IMR-90 (cell line): ENCODE measurements at regions not wholly inside any gene's neighbourhood (a gene's known extent, or its start where the extent isn't known, plus 50 kb on each side); places are given as distances from the start of the nearest gene placed in this dataset.

Experiments
- ATAC-seq: fragments of 200-7000 bp; cut with Tn5 transposase; 2 replicates; pipeline ENCODE4 v1.9.1; 2020; ENCODE audit warnings: low read depth, mild to moderate bottlenecking, moderate library complexity
- BruUV-seq: library from RNA; stranded (reverse); fragments of 400-500 nt; replicated peaks from 2 replicates; lab custom pipeline; 2021; lab: Mats Ljungman, UMichigan
- CTCF ChIA-PET: fragments of 300-600 bp; formaldehyde crosslinking; extraction: SDS; loops from one replicate; lab custom pipeline; 2021; ENCODE audit warnings: antibody characterized with exemption; lab: Yijun Ruan, JAX
- POLR2A ChIA-PET: fragments of 300-600 bp; sonication (Branson Sonifier 250); formaldehyde crosslinking; loops from one replicate; lab custom pipeline; 2022; ENCODE audit warnings: antibody characterized with exemption; ENCODE audit not compliant: unreplicated experiment; lab: Charles Lee
- DNase-seq: peaks from one replicate; pipeline ENCODE4 v3.0.0; 2013
- H2AFZ ChIP-seq: replicated peaks from 2 replicates; pipeline ENCODE3; 2013; ENCODE audit warnings: low read length, mild to moderate bottlenecking; ENCODE audit not compliant: poor library complexity
- H2AK5ac ChIP-seq: 2 replicates; pipeline ENCODE4 v1.6.1; 2013; ENCODE audit warnings: low read depth, low read length, inconsistent platforms
- H2AK9ac ChIP-seq: replicated peaks from 2 replicates; pipeline ENCODE3; 2013; ENCODE audit warnings: mild to moderate bottlenecking, low read depth, low read length, moderate library complexity; ENCODE audit not compliant: poor library complexity
- H2BK120ac ChIP-seq: 2 replicates; pipeline ENCODE4 v1.6.1; 2013; ENCODE audit warnings: low read depth, low read length, inconsistent platforms
- H2BK15ac ChIP-seq: 3 replicates; pipeline ENCODE4 v1.6.1; 2013; ENCODE audit warnings: low read depth, low read length, inconsistent platforms
- H2BK20ac ChIP-seq: 2 replicates; pipeline ENCODE4 v1.6.1; 2013; ENCODE audit warnings: low read depth, mild to moderate bottlenecking, inconsistent platforms, low read length, moderate library complexity
- H2BK5ac ChIP-seq: 2 replicates; pipeline ENCODE4 v1.6.1; 2013; ENCODE audit warnings: mild to moderate bottlenecking, low read depth, low read length, inconsistent platforms; ENCODE audit not compliant: poor library complexity, severe bottlenecking
- H3K14ac ChIP-seq: replicated peaks from 2 replicates; pipeline ENCODE4 v1.6.1; 2013; ENCODE audit warnings: low read depth, low read length, inconsistent platforms
- H3K18ac ChIP-seq: 2 replicates; pipeline ENCODE4 v1.6.1; 2013; ENCODE audit warnings: low read depth, low read length, control low read depth
- H3K23ac ChIP-seq: 2 replicates; pipeline ENCODE4 v1.6.1; 2013; ENCODE audit warnings: low read depth, low read length, inconsistent platforms
- H3K27ac ChIP-seq: 2 replicates; pipeline ENCODE4 v1.5.1; 2013; ENCODE audit warnings: mild to moderate bottlenecking, control low read depth, low read length; ENCODE audit not compliant: insufficient read depth
- H3K27me3 ChIP-seq: 2 replicates; pipeline ENCODE4 v1.6.1; 2013; ENCODE audit warnings: low read length; ENCODE audit not compliant: control insufficient read depth, insufficient read depth
- H3K36me3 ChIP-seq: 2 replicates; pipeline ENCODE4 v1.6.1; 2013; ENCODE audit warnings: low read length, mixed read lengths; ENCODE audit not compliant: control insufficient read depth, insufficient read depth
- H3K4ac ChIP-seq: 2 replicates; pipeline ENCODE4 v1.6.1; 2013; ENCODE audit warnings: low read depth, low read length, inconsistent platforms
- H3K4me1 ChIP-seq: 2 replicates; pipeline ENCODE4 v1.6.1; 2013; ENCODE audit warnings: low read length, mixed read lengths; ENCODE audit not compliant: control insufficient read depth, insufficient read depth
- H3K4me2 ChIP-seq: 2 replicates; pipeline ENCODE4 v1.6.1; 2013; ENCODE audit warnings: low read depth, mild to moderate bottlenecking, control low read depth, low read length, moderate library complexity
- H3K4me3 ChIP-seq: 2 replicates; pipeline ENCODE4 v1.5.1; 2013; ENCODE audit warnings: low read depth, mild to moderate bottlenecking, control low read depth, low read length, moderate library complexity; ENCODE audit not compliant: insufficient read depth
- H3K56ac ChIP-seq: 2 replicates; pipeline ENCODE4 v1.6.1; 2013; ENCODE audit warnings: low read length, inconsistent platforms; ENCODE audit not compliant: insufficient read depth; ENCODE audit errors: extremely low read depth
- H3K79me1 ChIP-seq, 2 experiments: 2 replicates each; pipeline ENCODE4 v1.6.1; 2013; ENCODE audit warnings: low read length in 2 of 2, inconsistent platforms in 1 of 2, low read depth in 1 of 2
- H3K9ac ChIP-seq: 2 replicates; pipeline ENCODE4 v1.6.1; 2013; ENCODE audit warnings: low read depth, low read length, control low read depth
- H3K9me1 ChIP-seq: 2 replicates; pipeline ENCODE4 v1.6.1; 2013; ENCODE audit warnings: low read length, inconsistent platforms; ENCODE audit not compliant: insufficient read depth
- H3K9me3 ChIP-seq: 2 replicates; pipeline ENCODE4 v1.6.1; 2013; ENCODE audit warnings: low read length; ENCODE audit not compliant: control insufficient read depth, insufficient read depth
- H4K20me1 ChIP-seq: 2 replicates; pipeline ENCODE4 v1.6.1; 2013; ENCODE audit warnings: low read length, inconsistent platforms; ENCODE audit not compliant: insufficient read depth
- H4K5ac ChIP-seq: 2 replicates; pipeline ENCODE4 v1.6.1; 2013; ENCODE audit warnings: mild to moderate bottlenecking, low read depth, low read length, control low read depth
- H4K8ac ChIP-seq, 2 experiments: 2 replicates each; pipeline ENCODE4 v1.6.1; 2013; ENCODE audit warnings: low read depth in 2 of 2, low read length in 2 of 2, control low read depth in 1 of 2, inconsistent platforms in 1 of 2
- H4K91ac ChIP-seq: 2 replicates; pipeline ENCODE4 v1.6.1; 2013; ENCODE audit warnings: low read depth, low read length, inconsistent platforms; ENCODE audit not compliant: insufficient read depth
- CEBPB ChIP-seq: IDR thresholded peaks from 2 replicates; pipeline ENCODE4 v1.6.1; 2012; ENCODE audit warnings: low read depth, low read length, improper control_type of control experiment
- CHD1 ChIP-seq: IDR thresholded peaks from 2 replicates; pipeline ENCODE4 v1.6.1; 2012; ENCODE audit warnings: low read depth, low read length, improper control_type of control experiment
- WGBS, 2 experiments: methylation state at CpG; one replicate each; pipeline versions ENCODE4 v1.1.5 to v1.1.7; 2013; ENCODE audit warnings: missing lambda C conversion rate in 2 of 2; ENCODE audit not compliant: insufficient read length in 1 of 2; ENCODE audit errors: extremely low coverage in 2 of 2; 5-methylcytosine and 5-hydroxymethylcytosine counted together
- dilution Hi-C: fragments of 300-500 bp; cut with HindIII; formaldehyde crosslinking; loops from one replicate; pipeline ENCODE4 v1.14.3; 2018; ENCODE audit warnings: low sequenced_read_pairs; ENCODE audit not compliant: unreplicated experiment
- in situ Hi-C: fragments of 300-500 bp; cut with MboI; formaldehyde crosslinking; loops from 3 replicates; pipeline ENCODE4 v1.14.3; 2019; ENCODE audit warnings: low sequenced_read_pairs, inconsistent platforms, mixed read lengths
- intact Hi-C: fragments of 100-400 bp; cut with micrococcal nuclease; formaldehyde crosslinking; loops from 2 replicates; pipeline ENCODE4 v1.10.0; 2022

- Histone ChIP-seq H4K5ac (no peak overlapping the region), H3K79me1 (no peaks in the 10 kb centered on the region), H3K14ac (no peak overlapping the region), H3K4me1 (no peaks in the 10 kb centered on the region; the same call in 1 of the 2 replicates), H3K27ac (no peak overlapping the region), H3K27me3 (peaks cover 2% of the 10 kb centered on the region; the same call in 1 of the 2 replicates), H3K23ac (no peak overlapping the region), H4K8ac (no peak overlapping the region), H2AK5ac (no peak overlapping the region), H3K4me2 (peak overlapping the region; percentile 57; the same call in 1 of the 2 replicates), H4K91ac (no peak overlapping the region), H3K56ac (no peak overlapping the region), H3K9me1 (no peaks in the 10 kb centered on the region), H2BK120ac (no peak overlapping the region), H3K36me3 (no peaks in the 10 kb centered on the region), H3K9me3 (no peaks in the 10 kb centered on the region), H2BK15ac (no peak overlapping the region), H3K9ac (no peak overlapping the region), H3K4me3 (no peak overlapping the region; the same call in 1 of the 2 replicates), H2BK5ac (peak overlapping the region; percentile 5), H3K4ac (no peak overlapping the region), H3K18ac (no peak overlapping the region), H2BK20ac (no peak overlapping the region), H2AFZ (no peak overlapping the region), H4K20me1 (no peaks in the 10 kb centered on the region), H2AK9ac (no peak overlapping the region)
- in situ Hi-C loops (no loop called here), intact Hi-C loops (no loop called here), dilution Hi-C loops (no loop called here)
- no TSS peak for BruUV-seq
- TF ChIP-seq CHD1 (no peak), CEBPB (peak; percentile 44; the same call in 1 of the 2 replicates)
- ATAC-seq: peak; percentile 64
- 40% methylated on average over 1 of the region's 6 CpGs; no CpG with 5 or more reads in 1 of the 2 experiments for WGBS, 2 experiments
- DNase-seq: peak; percentile 58
- POLR2A ChIA-PET: interaction anchor here (0.6 kb wide), 1 partner anchor 711 kb away, joined by 5 read pairs; no protein-coding TSS in a partner anchor
- CTCF ChIA-PET: interaction anchor here (1.0 kb wide), 2 partner anchors 14 to 131 kb away, joined by 3 read pairs; no protein-coding TSS in a partner anchor
Observed at GRCh38 chr6:142605922-142606485, 304.2 kb downstream of the ADGRG6 start.
